Loucy (cell line): ENCODE measurements at regions not wholly inside any gene's neighbourhood (a gene's known extent, or its start where the extent isn't known, plus 50 kb on each side); places are given as distances from the start of the nearest gene placed in this dataset.

Source experiments
- H2AFZ ChIP-seq: fragments of 200-600 bp; sonication (generic); 2 replicates; pipeline ENCODE4 v1.6.0; 2016; ENCODE audit warnings: antibody characterized with exemption, mild to moderate bottlenecking, low read length, moderate library complexity
- H3F3A ChIP-seq: fragments of 200-600 bp; 2 replicates; pipeline ENCODE4 v1.6.0; 2016; ENCODE audit warnings: antibody characterized with exemption, low read depth, mild to moderate bottlenecking
- H3K27me3 ChIP-seq: fragments of 200-600 bp; sonication (generic); 2 replicates; pipeline ENCODE4 v1.6.1; 2014; ENCODE audit warnings: low read length, mild to moderate bottlenecking; ENCODE audit not compliant: insufficient read depth, poor library complexity, severe bottlenecking
- H3K36me3 ChIP-seq: fragments of 200-600 bp; sonication (generic); 2 replicates; pipeline ENCODE4 v1.6.1; 2016; ENCODE audit warnings: low read length; ENCODE audit not compliant: insufficient read depth
- H3K4me1 ChIP-seq: fragments of 200-600 bp; sonication (generic); 2 replicates; pipeline ENCODE4 v1.5.1; 2014; ENCODE audit warnings: low read length, mild to moderate bottlenecking; ENCODE audit not compliant: insufficient read depth, poor library complexity, severe bottlenecking
- H3K4me2 ChIP-seq: fragments of 200-600 bp; sonication (generic); 2 replicates; pipeline ENCODE4 v1.6.0; 2014; ENCODE audit warnings: antibody characterized with exemption, low read length, low read depth, mild to moderate bottlenecking; ENCODE audit not compliant: poor library complexity, severe bottlenecking
- H3K4me3 ChIP-seq: fragments of 200-600 bp; sonication (generic); 2 replicates; pipeline ENCODE4 v1.5.1; 2014; ENCODE audit warnings: low read length, mild to moderate bottlenecking, mixed read lengths; ENCODE audit not compliant: poor library complexity, severe bottlenecking
- H3K79me2 ChIP-seq: fragments of 200-600 bp; sonication (generic); 2 replicates; pipeline ENCODE4 v1.6.1; 2014; ENCODE audit warnings: low read length; ENCODE audit not compliant: insufficient read depth
- H3K9ac ChIP-seq: fragments of 200-600 bp; sonication (generic); 2 replicates; pipeline ENCODE4 v1.6.0; 2014; ENCODE audit warnings: mild to moderate bottlenecking, low read depth, low read length, moderate library complexity; ENCODE audit not compliant: poor library complexity, severe bottlenecking
- H3K9me2 ChIP-seq: fragments of 200-600 bp; sonication (generic); replicated peaks from 2 replicates; pipeline ENCODE4 v1.6.1; 2016; ENCODE audit warnings: low read depth, low read length, mixed read lengths
- H3K9me3 ChIP-seq: fragments of 200-600 bp; sonication (generic); 2 replicates; pipeline ENCODE4 v1.6.1; 2014; ENCODE audit warnings: mild to moderate bottlenecking, antibody characterized with exemption, low read length, low read depth; ENCODE audit not compliant: insufficient read depth
- H4K20me1 ChIP-seq: fragments of 200-600 bp; sonication (generic); 2 replicates; pipeline ENCODE4 v1.6.0; 2014; ENCODE audit warnings: antibody characterized with exemption, low read length, mild to moderate bottlenecking; ENCODE audit not compliant: insufficient read depth, poor library complexity, severe bottlenecking
- EZH2phosphoT487 ChIP-seq: fragments of 200-600 bp; IDR thresholded peaks from 2 replicates; pipeline ENCODE4 v1.6.1; 2018; ENCODE audit warnings: antibody characterized with exemption, mild to moderate bottlenecking, moderate library complexity, borderline replicate concordance
- TF ChIP-seq, protein P1 (sequence below): fragments of 200-600 bp; sonication (generic); conservative IDR thresholded peaks from 2 replicates; pipeline ENCODE4 v1.5.1; 2014; ENCODE audit warnings: mild to moderate bottlenecking, antibody characterized with exemption, low read length

DNA sequence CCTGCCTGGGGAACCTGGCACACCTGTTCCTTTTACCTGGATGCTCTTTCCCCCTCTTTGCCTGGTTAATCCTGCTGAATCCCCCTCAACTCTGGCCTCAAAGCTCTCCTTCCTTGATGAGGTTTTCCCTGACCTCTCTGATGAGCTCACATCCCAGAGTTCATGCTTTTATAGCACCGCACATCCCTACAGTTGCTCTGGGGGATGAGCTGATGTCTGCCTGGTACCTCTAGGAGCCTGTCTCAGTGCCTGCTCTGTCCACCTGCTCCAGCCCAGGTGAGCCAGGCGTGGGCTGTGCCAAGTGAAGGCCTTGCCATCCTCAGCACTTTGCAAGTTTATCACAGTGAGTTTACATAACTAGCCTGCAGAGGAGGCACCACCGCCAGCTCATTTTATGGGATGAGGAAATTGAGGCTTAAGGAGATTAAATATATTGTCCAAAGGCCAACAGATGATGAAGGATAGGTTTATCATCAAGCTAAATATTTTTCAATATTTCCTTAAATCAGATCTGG is 58.6 kb upstream of the TMPRSS2 start:
- Histone ChIP-seq H3K36me3 (no peaks in the 10 kb centered on the region), H3K9me2 (no peaks in the 10 kb centered on the region), H3K4me1 (no peaks in the 10 kb centered on the region), H3K4me3 (no peak overlapping the region), H3K4me2 (no peak overlapping the region), H3K9me3 (no peaks in the 10 kb centered on the region), H3F3A (no peaks in the 10 kb centered on the region), H3K27me3 (no peaks in the 10 kb centered on the region), H4K20me1 (no peaks in the 10 kb centered on the region), H3K9ac (no peak overlapping the region), H3K79me2 (no peaks in the 10 kb centered on the region), H2AFZ (no peak overlapping the region)
- no peak for TF ChIP-seq EZH2phosphoT487
- TF ChIP-seq, protein P1, sequence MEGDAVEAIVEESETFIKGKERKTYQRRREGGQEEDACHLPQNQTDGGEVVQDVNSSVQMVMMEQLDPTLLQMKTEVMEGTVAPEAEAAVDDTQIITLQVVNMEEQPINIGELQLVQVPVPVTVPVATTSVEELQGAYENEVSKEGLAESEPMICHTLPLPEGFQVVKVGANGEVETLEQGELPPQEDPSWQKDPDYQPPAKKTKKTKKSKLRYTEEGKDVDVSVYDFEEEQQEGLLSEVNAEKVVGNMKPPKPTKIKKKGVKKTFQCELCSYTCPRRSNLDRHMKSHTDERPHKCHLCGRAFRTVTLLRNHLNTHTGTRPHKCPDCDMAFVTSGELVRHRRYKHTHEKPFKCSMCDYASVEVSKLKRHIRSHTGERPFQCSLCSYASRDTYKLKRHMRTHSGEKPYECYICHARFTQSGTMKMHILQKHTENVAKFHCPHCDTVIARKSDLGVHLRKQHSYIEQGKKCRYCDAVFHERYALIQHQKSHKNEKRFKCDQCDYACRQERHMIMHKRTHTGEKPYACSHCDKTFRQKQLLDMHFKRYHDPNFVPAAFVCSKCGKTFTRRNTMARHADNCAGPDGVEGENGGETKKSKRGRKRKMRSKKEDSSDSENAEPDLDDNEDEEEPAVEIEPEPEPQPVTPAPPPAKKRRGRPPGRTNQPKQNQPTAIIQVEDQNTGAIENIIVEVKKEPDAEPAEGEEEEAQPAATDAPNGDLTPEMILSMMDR = no peak

- H3K36me3 ChIP-seq = no peaks in the 10 kb centered on the region
- H3K4me1 ChIP-seq = no peaks in the 10 kb centered on the region
- H3K9me3 ChIP-seq = no peaks in the 10 kb centered on the region
- H3F3A ChIP-seq = no peaks in the 10 kb centered on the region
- no peak overlapping the region for H2AFZ ChIP-seq
- H3K4me2 ChIP-seq = no peak overlapping the region
- H3K9me2 ChIP-seq = no peaks in the 10 kb centered on the region
- H3K79me2 ChIP-seq = no peaks in the 10 kb centered on the region
- TF ChIP-seq, protein P1 = no peak
- TF ChIP-seq EZH2phosphoT487 = no peak
- H3K4me3 ChIP-seq = no peak overlapping the region
- no peak overlapping the region for H3K9ac ChIP-seq
- H3K27me3 ChIP-seq = no peaks in the 10 kb centered on the region
- no peaks in the 10 kb centered on the region for H4K20me1 ChIP-seq
Measured at GRCh38 chr21:41565550-41565949, 57.6 kb upstream of the TMPRSS2 start.

DNA sequence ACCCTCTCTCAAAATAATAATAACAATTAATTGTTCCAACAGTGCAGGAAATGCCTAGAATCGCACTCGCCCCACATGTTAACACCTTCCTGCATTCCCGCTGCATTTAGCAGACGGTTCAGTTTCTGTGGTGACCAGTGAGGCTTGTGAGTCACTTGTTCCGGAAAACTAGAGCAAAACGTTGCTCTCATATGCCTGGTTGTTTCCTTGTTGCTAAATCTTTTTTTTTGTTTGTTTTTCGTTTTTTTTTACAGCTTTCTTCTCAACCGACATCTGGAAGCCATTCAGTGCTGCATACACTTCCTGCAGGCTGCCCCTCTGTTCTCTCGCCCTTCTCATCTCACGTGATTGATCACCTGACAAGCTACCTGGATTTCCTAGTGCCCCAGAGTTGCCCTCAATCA is 56.9 kb upstream of the TMPRSS2 start:
- Histone ChIP-seq H3K27me3 (no peaks in the 10 kb centered on the region), H3K4me3 (no peak overlapping the region), H3K9me3 (no peaks in the 10 kb centered on the region), H3K4me1 (no peaks in the 10 kb centered on the region), H4K20me1 (no peaks in the 10 kb centered on the region), H3F3A (no peaks in the 10 kb centered on the region), H3K9ac (no peak overlapping the region), H3K79me2 (no peaks in the 10 kb centered on the region), H2AFZ (no peak overlapping the region), H3K4me2 (no peak overlapping the region), H3K36me3 (no peaks in the 10 kb centered on the region), H3K9me2 (no peaks in the 10 kb centered on the region)
- TF ChIP-seq, protein P1 = no peak
- no peak for TF ChIP-seq EZH2phosphoT487
